ENCODE measurements at regions not wholly inside any gene's neighbourhood (a gene's known extent, or its start where the extent isn't known, plus 50 kb on each side); places are given as distances from the start of the nearest gene placed in this dataset.

- TF ChIP-seq CTCF (IDR thresholded peaks at IDR 0.05) (no peak), FOXK1 (CRISPR knock-in tag; IDR thresholded peaks at IDR 0.05) (no peak), E2F4 (CRISPR knock-in tag; IDR thresholded peaks at IDR 0.05; ENCODE audit: borderline replicate concordance, low read depth) (no peak), ESRRA (CRISPR knock-in tag; IDR thresholded peaks at IDR 0.05; ENCODE audit: borderline replicate concordance) (no peak), TEAD4 (CRISPR knock-in tag; IDR thresholded peaks at IDR 0.05) (no peak), USF2 (CRISPR knock-in tag; IDR thresholded peaks at IDR 0.05) (no peak), ZNF281 (CRISPR knock-in tag; IDR thresholded peaks at IDR 0.05) (no peak), ZNF263 (CRISPR knock-in tag; IDR thresholded peaks at IDR 0.05; ENCODE audit: low read depth) (no peak), ELF4 (CRISPR knock-in tag; IDR thresholded peaks at IDR 0.05; ENCODE audit: low read depth) (no peak), ETV6 (CRISPR knock-in tag; IDR thresholded peaks at IDR 0.05) (no peak), ZNF121 (CRISPR knock-in tag; IDR thresholded peaks at IDR 0.05) (no peak)
Observed at GRCh38 chr2:173713904-173714555, 251.1 kb downstream of the SP3 start.

Measured in WTC11 (cell line).